ENCODE measurements at regions not wholly inside any gene's neighbourhood (a gene's known extent, or its start where the extent isn't known, plus 50 kb on each side); places are given as distances from the start of the nearest gene placed in this dataset.

GRCh38 chr17:70603226-70603625 lies 433.9 kb downstream of the KCNJ2 start:
- ATAC-seq (no peak), DNase-seq (no peak)
- intact Hi-C loops (cut with DNase I) = no loop called here

GRCh38 chr17:70604854-70605253 lies 435.5 kb downstream of the KCNJ2 start:
- no peak for ATAC-seq
- intact Hi-C loops (cut with DNase I) = no loop called here
- DNase-seq = no peak

GRCh38 chr17:70606086-70606485 lies 436.8 kb downstream of the KCNJ2 start:
- no peak for DNase-seq
- intact Hi-C loops (cut with DNase I) = no loop called here
- ATAC-seq = no peak

DNA sequence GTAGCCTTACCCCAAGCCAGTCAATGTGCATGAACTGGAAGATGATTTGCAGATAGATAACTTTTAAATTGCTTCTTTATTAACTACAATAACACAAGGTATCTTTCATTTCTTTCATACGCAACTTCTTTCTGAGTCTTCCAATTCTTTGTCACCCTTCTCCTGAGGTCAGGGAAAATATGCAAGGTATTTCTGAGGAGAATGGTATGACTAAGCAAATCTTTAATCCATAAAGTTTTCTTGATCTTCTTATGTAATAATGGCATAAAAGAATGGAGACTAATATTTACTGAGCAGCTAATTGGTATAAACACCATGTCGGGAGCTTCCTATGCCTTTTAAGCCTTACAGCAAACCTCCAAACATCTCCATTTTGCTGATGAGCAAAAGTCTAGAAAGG lies 438.9 kb downstream of the KCNJ2 start:
- DNase-seq (no peak), ATAC-seq (no peak)
- intact Hi-C loops (cut with DNase I) = no loop called here

- intact Hi-C loops (cut with DNase I) = no loop called here
- ATAC-seq (no peak), DNase-seq (no peak)
These were observed 439.6 kb downstream of the KCNJ2 start for GRCh38 chr17:70608957-70609356.

DNA sequence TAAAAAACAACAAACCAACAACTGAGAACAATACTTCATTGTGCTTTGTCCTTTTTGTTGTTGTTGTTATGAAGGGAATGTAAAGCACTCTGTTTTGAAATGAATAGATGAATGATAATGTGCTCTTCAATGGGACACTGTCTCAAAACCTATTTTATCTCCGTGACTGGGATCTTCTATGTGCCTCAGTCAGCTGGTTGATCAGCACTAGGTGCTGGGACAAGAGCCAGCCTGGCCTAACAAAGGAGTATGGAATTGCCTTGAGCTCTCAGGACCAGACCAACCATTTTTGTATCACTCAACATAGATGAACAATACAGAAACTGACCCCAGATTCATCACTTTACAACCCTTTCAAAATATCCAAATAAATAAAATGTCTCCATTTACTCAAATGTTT lies 440.2 kb downstream of the KCNJ2 start:
- intact Hi-C loops (cut with DNase I) = no loop called here
- DNase-seq = no peak
- no peak for ATAC-seq

DNA sequence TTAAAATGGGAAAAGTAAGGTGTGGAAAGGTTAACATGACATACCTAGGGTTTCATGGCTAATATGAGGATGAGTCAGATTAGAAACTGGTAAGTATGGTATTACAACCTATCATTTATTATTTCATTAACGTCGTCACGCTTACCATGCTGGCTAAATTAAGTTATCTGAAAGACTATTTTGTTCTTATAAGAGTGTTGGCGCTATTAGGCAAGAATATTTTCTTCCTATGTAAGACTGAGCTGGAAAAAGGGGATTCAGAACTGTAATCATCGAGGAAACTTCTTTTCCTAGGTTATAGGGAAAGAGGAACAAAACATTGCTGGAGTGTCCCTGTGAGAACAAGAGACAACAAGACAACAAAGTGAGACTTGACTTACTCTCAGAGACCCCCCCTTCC lies 440.8 kb downstream of the KCNJ2 start:
- no peak for ATAC-seq
- DNase-seq = no peak
- intact Hi-C loops (cut with DNase I) = no loop called here

GRCh38 chr17:70613681-70614080 lies 444.3 kb downstream of the KCNJ2 start:
- no peak for ATAC-seq
- intact Hi-C loops (cut with DNase I) = no loop called here
- DNase-seq = no peak

DNA sequence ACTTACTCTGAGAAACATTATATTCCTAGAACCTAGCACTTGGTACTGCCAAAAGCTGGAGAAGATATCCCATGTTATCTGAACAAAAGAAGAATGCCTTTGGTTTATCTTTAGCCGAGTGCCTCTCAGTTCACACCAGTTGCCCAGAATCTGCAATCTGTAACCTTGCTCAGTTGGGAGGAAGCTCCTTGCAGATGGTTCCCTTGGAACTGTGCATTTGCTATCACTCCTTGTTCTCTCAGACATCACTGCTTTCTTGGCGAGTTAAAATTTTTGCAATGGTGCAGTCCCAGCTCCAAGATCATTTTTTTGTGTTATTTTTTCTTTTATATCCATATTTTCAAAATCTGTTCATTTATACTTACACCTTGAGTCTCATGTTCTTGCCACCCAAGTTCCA lies 446.5 kb downstream of the KCNJ2 start:
- intact Hi-C loops (cut with DNase I) = no loop called here
- DNase-seq (no peak), ATAC-seq (no peak)

- DNase-seq (no peak), ATAC-seq (no peak)
- intact Hi-C loops (cut with DNase I) = no loop called here
These were observed 449.3 kb downstream of the KCNJ2 start for GRCh38 chr17:70618641-70619040.

DNA sequence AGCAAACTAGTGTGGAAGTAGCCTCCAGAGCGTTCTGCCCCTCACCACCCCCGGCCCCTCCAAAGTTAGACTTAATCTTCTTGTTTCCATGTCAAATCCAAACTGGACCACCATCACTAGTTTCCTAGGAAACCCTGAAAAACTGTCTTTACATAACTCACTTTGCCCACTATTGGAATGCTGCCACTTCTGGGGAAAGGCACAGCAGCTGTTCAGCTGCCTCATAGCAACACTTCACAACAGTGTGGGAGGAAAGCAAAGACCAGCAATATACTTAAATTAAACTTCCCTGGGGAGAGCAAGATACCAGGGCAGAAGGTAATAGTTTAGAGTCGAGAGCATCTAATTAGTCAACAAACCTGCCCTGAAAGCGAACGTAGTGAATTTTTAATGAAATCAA lies 452.2 kb downstream of the KCNJ2 start:
- intact Hi-C loops (cut with DNase I) = loop anchor here in 1 of 2 donors (5.0 kb wide), 2 partner anchors 1014 to 1054 kb away; no protein-coding TSS in a partner anchor
- no peak for DNase-seq
- no peak for ATAC-seq

DNA sequence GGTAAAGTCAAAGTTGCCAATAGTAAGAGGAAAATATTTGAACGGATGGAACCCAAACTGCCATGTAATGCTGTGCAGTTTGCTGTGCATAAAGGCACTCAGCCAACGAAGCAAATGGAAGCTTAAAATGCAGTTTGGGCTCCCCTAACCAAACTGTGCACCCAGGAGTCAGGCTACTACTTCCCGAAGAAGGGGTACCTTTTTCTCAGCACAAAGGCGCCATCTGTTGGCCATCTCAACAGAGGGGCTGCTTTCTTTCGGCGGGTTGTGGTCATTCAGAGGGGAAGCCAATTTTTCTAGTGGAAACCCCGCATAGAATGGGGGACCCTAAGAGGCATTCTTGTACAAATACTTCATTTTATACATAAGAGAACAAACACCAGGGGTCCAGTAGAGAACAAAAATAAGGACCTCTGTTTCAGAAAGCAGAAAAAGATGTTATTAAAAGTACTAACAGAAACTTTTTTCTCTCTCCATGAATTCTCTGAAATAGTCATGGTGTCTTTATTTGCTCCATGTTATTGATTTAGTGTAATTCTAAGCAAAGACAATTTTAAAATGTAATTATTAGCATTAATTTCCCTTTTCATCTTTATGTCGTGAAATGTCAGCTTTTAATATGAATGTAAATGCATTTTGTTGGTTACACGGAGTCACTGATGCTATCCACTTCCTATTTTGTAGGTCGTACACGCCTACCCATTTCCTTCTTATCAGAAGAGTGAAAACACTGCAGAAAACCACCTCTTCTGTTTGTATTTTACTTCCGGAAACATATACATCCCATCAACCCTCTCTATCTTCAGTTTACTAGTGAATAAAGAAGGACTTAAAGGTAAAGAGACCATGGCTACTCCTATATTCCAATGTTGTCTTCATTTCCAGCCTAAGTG lies 453.3 kb downstream of the KCNJ2 start:
- intact Hi-C loops (cut with DNase I) = loop anchor here in 1 of 2 donors (5.0 kb wide), 2 partner anchors 1015 to 1055 kb away; no protein-coding TSS in a partner anchor
- DNase-seq (peak; percentile 40), ATAC-seq (peak in 1 of 2 donors; percentile 37)

DNA sequence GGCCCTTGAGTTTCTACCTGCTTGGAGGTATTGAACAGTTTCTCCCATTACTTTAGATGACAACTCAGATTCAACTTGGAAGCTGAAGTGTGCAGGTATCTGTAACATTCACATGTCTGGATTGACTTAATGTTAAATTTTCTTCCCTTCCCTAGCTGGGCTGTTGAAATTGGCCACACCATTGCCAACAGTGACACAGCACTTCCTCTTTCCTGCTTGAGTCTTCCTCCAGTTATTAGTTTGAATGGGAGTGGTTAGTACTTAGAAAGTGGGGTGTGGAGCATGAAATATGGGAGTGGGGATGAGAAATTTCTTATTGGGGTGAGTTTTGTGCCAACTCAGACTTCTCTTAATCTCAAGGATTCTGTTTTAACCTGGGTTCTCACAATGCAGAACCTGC lies 454.9 kb downstream of the KCNJ2 start:
- ATAC-seq (no peak), DNase-seq (no peak)
- intact Hi-C loops (cut with DNase I) = loop anchor here in 1 of 2 donors (5.0 kb wide), 2 partner anchors 1017 to 1057 kb away; no protein-coding TSS in a partner anchor

- DNase-seq (no peak), ATAC-seq (no peak)
- intact Hi-C loops (cut with DNase I) = loop anchor here in 1 of 2 donors (5.0 kb wide), 1 partner anchor 1912 kb away; no protein-coding TSS in a partner anchor
These were observed 460.6 kb downstream of the KCNJ2 start for GRCh38 chr17:70629902-70630301.

GRCh38 chr17:70636517-70637133 lies 467.3 kb downstream of the KCNJ2 start:
- DNase-seq = no peak
- intact Hi-C loops (cut with DNase I) = loop anchor here in 1 of 2 donors (2.0 kb wide), 1 partner anchor 1904 kb away; no protein-coding TSS in a partner anchor
- ATAC-seq = no peak

DNA sequence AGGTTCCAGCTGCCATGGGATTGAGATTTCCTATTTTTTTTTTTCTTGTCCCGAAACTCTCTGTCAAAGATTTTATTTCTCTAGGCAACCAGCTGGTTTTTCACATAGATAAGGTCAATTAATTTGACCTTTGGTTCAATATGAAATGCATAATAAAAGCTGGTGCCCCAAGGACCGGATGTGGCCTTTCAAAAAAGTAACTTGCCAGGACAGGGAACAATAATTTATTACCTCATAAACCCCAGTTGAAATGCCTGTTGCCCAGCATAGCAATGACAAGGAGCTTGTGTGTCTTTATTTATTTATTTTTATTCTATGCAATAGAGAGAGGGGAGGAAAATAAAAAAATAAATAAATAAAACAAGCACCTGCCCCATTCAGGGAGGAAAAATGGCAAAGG lies 472.7 kb downstream of the KCNJ2 start:
- intact Hi-C loops (cut with DNase I) = no loop called here
- DNase-seq = no peak
- ATAC-seq = no peak

DNA sequence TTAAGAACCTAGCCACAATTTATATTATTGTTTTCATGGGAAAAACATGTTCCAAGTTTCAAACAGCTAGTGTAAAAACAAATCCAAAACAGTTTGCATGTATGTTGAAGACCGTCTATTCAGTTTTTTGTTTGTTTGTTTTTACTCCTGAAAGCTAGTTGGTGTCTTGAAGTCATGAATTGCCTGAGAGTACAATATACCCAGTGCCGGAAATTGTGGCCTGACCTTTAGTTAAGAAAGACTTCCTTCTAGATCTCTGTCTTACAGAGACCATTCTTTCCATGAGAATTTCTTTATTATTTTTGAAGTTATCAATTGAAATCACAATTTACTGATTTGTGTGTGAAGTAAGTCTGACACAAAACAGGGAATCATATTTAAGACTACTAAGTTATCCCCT lies 474.8 kb downstream of the KCNJ2 start:
- ATAC-seq (no peak), DNase-seq (no peak)
- intact Hi-C loops (cut with DNase I) = no loop called here

DNA sequence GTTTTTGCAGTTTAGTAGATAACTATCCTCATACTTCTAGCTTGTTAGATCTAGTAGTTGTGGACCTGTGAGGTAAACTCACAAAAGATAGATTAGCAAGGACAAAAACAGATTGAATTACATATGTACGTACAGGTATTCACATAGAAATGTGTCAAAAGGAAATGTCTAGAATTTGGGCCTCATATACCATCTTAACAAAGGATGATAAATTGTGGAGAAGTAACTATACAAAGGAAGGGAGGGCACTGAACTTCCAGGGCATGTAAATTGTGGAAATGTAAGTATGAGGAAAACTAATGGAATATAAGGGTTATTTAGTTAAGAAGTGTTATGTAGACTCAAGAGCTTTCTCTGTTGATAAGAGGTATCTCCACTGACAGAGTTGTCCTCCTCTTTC lies 477.3 kb downstream of the KCNJ2 start:
- ATAC-seq = no peak
- DNase-seq = no peak
- intact Hi-C loops (cut with DNase I) = no loop called here

- ATAC-seq (no peak), DNase-seq (no peak)
- intact Hi-C loops (cut with DNase I) = no loop called here
These were observed 478.8 kb downstream of the KCNJ2 start for GRCh38 chr17:70648166-70648565.

- ATAC-seq (no peak), DNase-seq (no peak)
- intact Hi-C loops (cut with DNase I) = no loop called here
These were observed 484.5 kb downstream of the KCNJ2 start for GRCh38 chr17:70653850-70654249.

DNA sequence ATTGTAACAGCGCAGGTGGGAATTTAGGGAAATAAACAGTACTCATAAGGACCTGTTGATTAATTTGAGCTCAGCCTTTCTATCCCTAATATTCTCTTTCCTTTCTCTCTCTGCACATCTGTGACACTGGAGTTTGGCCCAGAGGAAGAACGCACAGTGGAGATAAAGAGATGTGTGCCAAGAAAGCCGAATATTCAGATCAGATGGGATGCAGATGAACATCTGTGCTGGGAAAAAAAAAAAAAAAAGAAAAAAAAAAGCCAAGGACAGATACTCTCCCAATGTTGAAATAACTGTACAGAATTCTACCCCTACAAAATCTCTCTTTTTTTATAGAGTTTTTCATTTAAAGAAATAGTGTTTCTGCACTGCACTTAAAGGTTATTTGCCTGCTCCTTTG lies 485.4 kb downstream of the KCNJ2 start:
- no peak for DNase-seq
- no peak for ATAC-seq
- intact Hi-C loops (cut with DNase I) = no loop called here
